ENCODE measurements at regions not wholly inside any gene's neighbourhood (a gene's known extent, or its start where the extent isn't known, plus 50 kb on each side); places are given as distances from the start of the nearest gene placed in this dataset.

- no peak for DNase-seq
Observed at GRCh38 chrX:39875834-39876628, 221.7 kb downstream of the BCOR start.

- DNase-seq = no peak
Observed at GRCh38 chrX:39877905-39878304, 219.9 kb downstream of the BCOR start.

- peak; percentile 58 to 64 for DNase-seq
Observed at GRCh38 chrX:39883666-39884065, 214.1 kb downstream of the BCOR start.

- DNase-seq = no peak
Observed at GRCh38 chrX:39886282-39886681, 211.5 kb downstream of the BCOR start.

GRCh38 chrX:39888730-39889129 is 209.0 kb downstream of the BCOR start:
- DNase-seq = no peak

DNA sequence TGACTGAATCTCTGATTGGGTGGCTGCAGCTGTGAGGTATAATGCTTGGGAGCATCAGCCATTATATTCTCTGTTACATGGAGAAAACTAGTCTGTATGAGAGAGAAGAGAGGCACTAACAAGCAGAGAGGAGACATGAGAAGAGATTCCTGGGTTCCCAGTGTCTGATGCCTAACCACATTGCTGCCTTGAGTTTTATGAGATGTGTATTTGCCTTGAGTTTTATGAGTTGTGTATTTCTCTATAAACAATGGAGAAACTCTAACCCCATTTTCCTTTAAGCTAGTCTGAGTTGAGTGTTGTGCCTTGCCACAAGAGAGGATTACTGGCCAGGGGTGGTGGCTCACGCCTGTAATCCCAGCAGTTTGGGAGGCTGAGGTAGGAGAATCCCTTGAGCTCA is 208.1 kb downstream of the BCOR start:
- DNase-seq = no peak

DNA sequence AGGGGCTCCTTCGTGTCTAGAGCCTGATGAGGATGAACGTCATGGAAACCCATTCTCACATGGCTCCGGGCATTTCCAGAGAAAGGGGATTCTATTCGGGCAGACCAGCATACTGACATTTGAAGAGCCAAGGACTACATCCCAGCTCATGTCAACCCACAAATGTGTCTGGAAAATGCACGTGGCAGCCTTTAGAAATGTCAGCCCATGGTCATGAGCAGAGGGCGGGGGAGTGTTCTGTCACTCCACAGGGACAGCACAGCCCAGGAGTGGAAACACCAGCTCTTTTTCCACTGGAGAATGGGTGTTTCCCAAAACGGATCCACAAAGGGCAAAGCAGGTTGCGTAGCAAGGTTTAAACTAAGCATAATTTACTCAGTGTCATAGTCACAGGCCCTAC is 207.0 kb downstream of the BCOR start:
- no peak for DNase-seq

- DNase-seq = no peak
Observed at GRCh38 chrX:39891781-39892180, 206.0 kb downstream of the BCOR start.

DNA sequence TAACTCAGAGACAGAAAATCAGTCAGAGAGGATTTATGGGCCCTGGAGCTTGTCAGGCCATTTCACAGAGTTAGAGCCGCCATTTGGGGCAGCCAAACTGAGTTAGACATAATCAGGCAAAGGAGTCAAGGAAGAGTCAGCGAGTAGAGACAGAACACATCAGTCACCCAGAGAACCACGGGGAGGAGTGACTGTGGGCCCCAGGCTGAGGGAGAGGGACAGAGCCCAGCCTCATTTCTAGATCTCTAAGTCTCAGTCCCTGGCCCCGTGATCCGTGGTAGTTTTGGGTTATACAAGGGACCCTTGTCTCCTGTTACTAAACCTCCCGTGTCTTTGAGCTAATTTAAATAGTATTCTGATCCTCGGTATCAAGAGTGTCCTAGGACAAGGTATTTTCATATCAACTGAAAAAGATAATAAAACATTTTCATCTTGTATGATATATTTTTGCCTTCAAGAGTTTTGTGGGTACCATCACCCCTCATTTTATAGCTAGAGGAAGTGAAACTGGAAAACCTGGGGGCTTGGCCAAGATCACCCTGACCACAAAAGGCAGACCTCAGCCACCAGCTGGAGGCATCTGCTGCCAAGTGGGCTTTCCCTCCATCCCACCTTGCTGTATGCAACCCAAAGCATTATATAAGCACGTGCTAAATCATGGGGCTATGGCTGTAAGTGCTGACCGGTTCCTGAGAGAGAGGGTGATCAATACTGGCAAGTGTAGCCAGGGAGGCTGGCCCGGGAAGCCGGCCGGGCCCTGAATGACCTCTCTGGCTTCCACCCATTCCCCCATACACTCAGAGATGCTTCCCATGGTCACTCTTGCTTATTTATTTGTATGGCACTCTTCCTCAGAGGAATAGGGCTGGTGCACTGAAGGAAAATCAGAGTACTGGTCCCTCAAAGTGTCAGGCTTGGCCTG is 204.1 kb downstream of the BCOR start:
- DNase-seq = no peak

DNA sequence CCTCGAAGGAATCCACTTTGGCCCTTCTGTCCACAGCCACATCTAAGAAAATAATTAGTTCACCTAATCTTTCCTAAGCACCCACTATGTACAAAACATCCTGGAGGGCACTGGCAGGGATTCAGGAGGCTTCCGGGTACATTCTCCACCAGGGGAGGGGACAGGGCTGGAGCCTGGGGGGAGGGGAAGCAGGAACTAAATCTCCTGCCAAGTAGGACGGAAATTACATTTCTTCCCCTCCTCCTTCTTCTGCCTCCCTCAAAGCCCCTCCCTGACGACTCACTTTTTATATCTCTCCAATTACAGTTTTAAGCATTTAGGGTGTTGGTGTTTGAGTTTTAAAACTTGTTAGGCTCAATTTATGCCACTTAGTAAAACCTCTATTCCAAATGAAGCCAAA is 203.1 kb downstream of the BCOR start:
- no peak for DNase-seq

- DNase-seq = no peak
Observed at GRCh38 chrX:39895218-39896110, 202.3 kb downstream of the BCOR start.

DNA sequence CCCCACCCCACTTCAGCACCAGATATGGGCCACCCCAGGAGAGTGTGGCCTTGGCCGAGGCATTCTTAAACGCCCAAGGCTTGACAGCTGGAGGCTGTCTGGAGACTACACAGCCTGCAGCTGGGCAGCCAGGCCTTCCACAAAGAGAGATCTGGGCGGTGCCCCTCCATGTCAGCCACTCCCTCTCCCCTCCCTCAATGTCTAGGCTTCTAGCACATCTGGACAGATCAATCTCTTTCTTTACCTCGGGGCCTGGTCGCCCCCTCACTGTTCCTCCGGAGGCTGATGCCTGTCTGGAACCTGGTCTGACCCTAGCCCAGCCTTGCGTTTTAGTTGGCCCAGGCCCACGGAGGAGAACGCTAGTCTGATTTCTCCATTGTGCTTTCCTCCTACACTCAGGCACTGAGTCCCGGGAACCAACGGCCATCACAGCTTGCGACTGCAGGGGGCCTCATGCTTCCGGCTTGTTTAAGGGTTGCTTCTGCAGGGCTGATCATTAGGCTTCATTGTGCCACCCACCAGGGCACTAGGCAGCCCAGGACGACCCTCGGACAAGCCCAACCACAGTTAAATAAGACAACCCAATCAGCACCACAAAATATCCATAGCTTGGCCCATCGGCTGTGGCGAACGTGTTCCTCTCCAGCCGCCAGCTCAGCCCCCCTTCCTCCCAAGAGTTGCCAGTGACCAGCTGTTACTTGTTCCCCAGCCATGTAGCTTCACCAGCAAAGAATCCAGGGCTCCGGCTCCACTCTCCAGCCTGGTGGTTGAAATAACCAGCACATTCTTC is 200.6 kb downstream of the BCOR start:
- no peak for DNase-seq

GRCh38 chrX:39897741-39898097 is 200.0 kb downstream of the BCOR start:
- no peak for DNase-seq

DNA sequence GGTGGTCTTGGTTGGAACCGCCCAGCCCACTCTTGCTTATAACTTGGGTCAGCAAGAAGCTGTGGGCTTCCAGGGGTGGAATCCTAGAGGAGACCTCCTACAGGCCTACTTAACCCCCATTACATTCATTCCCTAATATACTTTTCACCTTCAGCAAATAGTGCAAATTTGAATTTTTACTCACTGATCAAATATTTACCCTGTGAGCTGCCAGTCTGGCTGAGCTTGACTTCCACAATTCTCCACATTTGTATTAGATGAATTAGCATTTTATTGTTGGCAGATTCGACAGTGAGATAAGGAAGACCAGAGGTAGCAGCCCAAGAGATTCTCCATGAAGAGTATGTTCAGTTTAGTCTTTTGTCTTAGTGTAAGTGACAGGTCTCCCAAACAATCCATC is 199.6 kb downstream of the BCOR start:
- no peak for DNase-seq

DNA sequence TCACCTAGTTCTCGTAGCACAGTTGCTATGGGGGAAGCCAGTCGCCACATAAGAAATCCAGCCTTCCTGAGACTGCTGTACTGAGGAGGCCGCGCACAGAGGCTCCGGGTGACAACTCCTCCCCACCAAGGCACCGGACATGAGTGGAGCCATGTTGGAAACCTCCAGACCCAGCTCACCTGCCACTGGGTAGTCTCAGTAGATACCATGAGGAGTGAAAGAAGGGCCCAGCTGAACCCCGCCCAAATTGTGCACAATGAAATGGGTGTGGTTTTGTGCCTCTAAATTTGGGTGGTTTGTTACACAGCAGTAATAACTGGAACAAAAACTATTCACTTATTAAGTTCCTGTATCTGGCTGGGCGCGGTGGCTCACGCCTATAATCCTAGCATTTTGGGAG is 198.7 kb downstream of the BCOR start:
- no peak for DNase-seq

DNA sequence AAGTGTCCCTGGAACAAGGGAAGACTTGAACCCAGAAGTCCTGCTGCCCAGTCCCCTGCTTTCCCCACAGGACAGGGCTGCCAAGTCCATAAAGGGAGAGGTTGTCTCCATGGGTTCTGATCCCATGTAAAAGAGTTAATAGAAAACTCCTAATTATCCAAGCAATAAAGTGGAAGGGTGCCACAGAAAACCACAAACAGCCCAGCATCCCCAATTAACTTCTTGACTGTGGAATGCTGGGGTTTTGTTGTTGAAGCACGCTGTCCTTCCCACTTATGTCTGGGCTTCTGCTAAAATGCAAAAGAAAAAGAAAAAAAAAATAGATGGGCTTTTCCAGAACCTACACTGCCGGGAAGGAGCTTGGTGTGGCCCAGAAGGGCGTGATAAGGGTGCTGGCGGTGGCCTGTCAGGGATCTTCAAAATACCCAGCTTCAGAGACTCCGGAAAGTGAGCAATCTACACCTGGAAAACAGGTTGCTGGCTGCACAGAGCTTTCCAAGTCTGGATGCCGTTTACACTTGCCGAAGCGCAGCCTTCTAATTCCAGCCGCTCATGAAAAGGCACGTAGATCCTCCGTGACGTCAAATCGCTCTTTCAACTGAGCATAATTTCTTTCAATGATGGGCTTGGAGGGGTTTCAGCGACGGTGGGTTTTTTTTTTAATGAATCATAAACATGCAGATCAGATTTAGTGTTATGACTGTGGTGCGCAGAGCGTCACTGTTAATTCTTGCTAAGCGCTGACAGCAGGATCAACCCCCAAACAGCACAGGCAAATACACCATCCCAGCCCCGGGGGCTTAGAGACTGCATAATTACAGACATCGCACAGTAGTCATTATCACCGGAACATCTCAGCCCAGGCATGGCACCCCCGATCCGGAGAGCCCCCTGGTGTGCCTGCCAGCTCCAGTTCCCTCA is 197.6 kb downstream of the BCOR start:
- no peak for DNase-seq

DNA sequence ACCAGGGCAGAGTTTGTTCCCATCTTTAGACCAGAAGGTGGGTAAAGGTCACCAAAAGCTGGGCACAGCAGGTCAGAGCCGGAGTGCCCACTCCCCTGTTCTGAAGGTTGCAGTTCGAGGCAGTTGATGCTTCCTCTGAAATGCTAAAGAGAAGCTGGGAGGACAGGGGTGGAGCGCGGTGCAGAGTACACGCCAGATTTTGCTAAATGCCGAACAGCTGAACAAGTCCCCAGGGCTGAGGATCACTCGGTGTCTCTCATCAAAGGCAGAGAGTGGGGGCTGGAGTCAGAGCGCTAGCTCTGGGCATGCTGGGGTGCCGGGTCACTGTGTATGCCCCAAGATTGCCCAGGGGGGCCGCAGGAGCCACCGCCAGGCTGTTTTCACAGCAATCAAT is 197.0 kb downstream of the BCOR start:
- no peak for DNase-seq

DNA sequence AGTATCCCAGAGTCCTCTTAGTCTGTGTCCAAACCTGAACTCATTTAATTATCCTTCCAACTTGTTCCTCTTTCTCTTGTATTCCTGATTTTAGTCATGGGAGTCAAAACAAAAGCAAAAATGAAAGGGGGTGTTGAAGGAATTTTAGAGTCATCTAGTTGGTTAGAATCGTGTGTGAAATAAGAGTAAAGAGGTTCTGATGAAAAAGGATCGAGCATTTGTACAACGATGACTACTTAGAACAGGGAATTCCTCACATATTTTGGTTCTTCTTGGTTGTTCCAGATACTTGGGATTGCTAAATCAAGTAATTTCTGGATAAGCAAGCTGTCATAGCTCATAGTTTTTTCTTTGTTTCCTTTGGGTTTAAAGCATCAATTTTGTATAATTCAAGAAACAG is 194.4 kb downstream of the BCOR start:
- no peak for DNase-seq

DNA sequence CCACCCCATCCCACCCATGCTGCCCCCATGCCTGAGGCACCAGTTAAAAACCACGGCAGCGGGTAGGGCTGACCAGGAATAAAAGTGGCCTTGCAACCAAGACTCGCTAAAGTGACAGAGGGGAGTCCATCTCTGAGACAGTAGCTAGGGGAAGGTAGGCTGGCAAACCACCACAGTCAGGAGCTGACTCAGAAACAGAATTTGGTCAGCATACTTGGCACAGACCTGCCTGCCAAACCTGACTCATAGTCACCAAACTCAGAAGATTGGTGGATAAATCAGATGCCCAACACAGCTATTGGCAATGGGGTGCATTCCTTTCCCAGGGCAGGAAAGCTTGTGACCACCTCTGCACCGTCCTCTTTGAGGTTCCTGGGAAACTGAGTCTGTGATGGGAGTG is 193.8 kb downstream of the BCOR start:
- DNase-seq = peak; percentile 41 to 50

GRCh38 chrX:39904816-39905537 is 192.8 kb downstream of the BCOR start:
- DNase-seq = no peak

DNA sequence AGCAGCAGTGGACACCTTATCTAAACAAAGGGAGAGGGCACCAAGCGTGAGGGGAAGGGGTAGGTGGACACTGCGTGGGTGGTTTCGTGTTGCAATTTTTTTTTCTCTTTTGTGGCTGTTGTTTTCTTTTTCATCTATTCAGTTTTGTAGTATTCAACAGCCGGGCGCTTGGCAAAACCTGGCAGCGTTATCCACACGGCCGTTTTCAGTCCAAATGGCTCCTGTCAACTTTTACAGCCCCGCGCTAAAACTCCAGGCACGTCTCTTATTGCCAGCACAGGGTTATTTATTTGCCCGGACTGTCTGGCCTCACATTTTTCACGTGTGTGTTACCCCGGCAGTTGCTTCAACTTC is 192.2 kb downstream of the BCOR start:
- no peak for DNase-seq

Data from activated T-cell treated with anti-CD3 and anti-CD28 coated beads, Interleukin-2, amount 50 U/mL, for 48 hours (primary cell).